Neural cell (in vitro differentiated cells): ENCODE measurements at regions not wholly inside any gene's neighbourhood (a gene's known extent, or its start where the extent isn't known, plus 50 kb on each side); places are given as distances from the start of the nearest gene placed in this dataset.

Source experiments
- H2AFZ ChIP-seq: fragments of 200-600, 300-800 bp; sonication (generic), shearing (Covaris generic); 2 replicates; pipeline ENCODE4 v1.6.0; 2014; ENCODE audit warnings: low read depth, mild to moderate bottlenecking, antibody characterized with exemption, low read length, moderate library complexity
- H3F3A ChIP-seq: fragments of 200-600 bp; shearing (Covaris generic); 2 replicates; pipeline ENCODE4 v1.6.1; 2016; ENCODE audit warnings: mild to moderate bottlenecking, moderate library complexity, mixed read lengths, antibody characterized with exemption, low read length; ENCODE audit not compliant: insufficient read depth, poor library complexity, severe bottlenecking
- H3K27ac ChIP-seq: fragments of 200-600, 300-800 bp; sonication (generic), shearing (Covaris generic); 2 replicates; pipeline ENCODE4 v1.5.1; 2014; ENCODE audit warnings: mild to moderate bottlenecking, low read length, moderate library complexity
- H3K27me3 ChIP-seq: fragments of 300-800, 200-600 bp; sonication (generic), shearing (Covaris generic); 2 replicates; pipeline ENCODE4 v1.6.0; 2014; ENCODE audit warnings: mild to moderate bottlenecking, low read depth, low read length, moderate library complexity; ENCODE audit not compliant: insufficient read depth
- H3K36me3 ChIP-seq: fragments of 300-800, 200-600 bp; sonication (generic), shearing (Covaris generic); 2 replicates; pipeline ENCODE4 v1.5.1; 2014; ENCODE audit warnings: mild to moderate bottlenecking, antibody characterized with exemption, low read length, moderate library complexity; ENCODE audit not compliant: insufficient read depth
- H3K4me2 ChIP-seq: fragments of 300-800, 200-600 bp; sonication (generic), shearing (Covaris generic); 2 replicates; pipeline ENCODE4 v1.6.0; 2014; ENCODE audit warnings: mild to moderate bottlenecking, low read length
- H3K4me3 ChIP-seq: fragments of 300-800, 200-600 bp; sonication (generic), shearing (Covaris generic); 2 replicates; pipeline ENCODE4 v1.5.1; 2014; ENCODE audit warnings: mild to moderate bottlenecking, low read length, moderate library complexity
- H3K79me2 ChIP-seq: fragments of 200-600 bp; shearing (Covaris generic); replicated peaks from 2 replicates; pipeline ENCODE4 v1.6.0; 2014; ENCODE audit warnings: mild to moderate bottlenecking, low read length, moderate library complexity; ENCODE audit not compliant: insufficient read depth
- H3K9ac ChIP-seq: fragments of 300-800, 200-600 bp; sonication (generic), shearing (Covaris generic); 2 replicates; pipeline ENCODE4 v1.6.1; 2016; ENCODE audit warnings: mild to moderate bottlenecking, low read length, mixed read lengths
- H3K9me2 ChIP-seq: fragments of 200-600 bp; shearing (Covaris generic); 2 replicates; pipeline ENCODE4 v1.6.1; 2016; ENCODE audit warnings: mild to moderate bottlenecking, low read length, mixed read lengths; ENCODE audit not compliant: insufficient read depth
- H3K9me3 ChIP-seq: fragments of 200-600, 300-800 bp; sonication (generic), shearing (Covaris generic); 2 replicates; pipeline ENCODE4 v1.6.1; 2016; ENCODE audit warnings: mild to moderate bottlenecking, mixed run types, low read length, moderate library complexity, mixed read lengths
- H4K20me1 ChIP-seq: fragments of 200-600 bp; shearing (Covaris generic); 2 replicates; pipeline ENCODE4 v1.6.1; 2016; ENCODE audit warnings: mild to moderate bottlenecking, mixed run types; ENCODE audit not compliant: insufficient read depth
- CTCF ChIP-seq: fragments of 450-650 bp; IDR thresholded peaks from 2 replicates; pipeline ENCODE4 v1.5.1; 2014; ENCODE audit warnings: antibody characterized with exemption, mild to moderate bottlenecking, moderate library complexity; ENCODE audit not compliant: poor library complexity, severe bottlenecking
- EP300 ChIP-seq: fragments of 450-650 bp; conservative IDR thresholded peaks from 2 replicates; pipeline ENCODE4 v1.6.1; 2014; ENCODE audit warnings: antibody characterized with exemption, mild to moderate bottlenecking, moderate library complexity; ENCODE audit not compliant: poor library complexity, severe bottlenecking
- EZH2 ChIP-seq: fragments of 200-600, 300-800 bp; shearing (Covaris generic), sonication (generic); IDR thresholded peaks from 2 replicates; pipeline ENCODE4 v1.6.1; 2014; ENCODE audit warnings: antibody characterized with exemption, low read length, borderline replicate concordance, mild to moderate bottlenecking; ENCODE audit not compliant: insufficient read depth, poor library complexity, severe bottlenecking
- MXI1 ChIP-seq: fragments of 450-650 bp; conservative IDR thresholded peaks from 2 replicates; pipeline ENCODE4 v1.6.1; 2014; ENCODE audit warnings: antibody characterized with exemption, mild to moderate bottlenecking; ENCODE audit not compliant: poor library complexity, severe bottlenecking
- POLR2AphosphoS5 ChIP-seq: IDR thresholded peaks from 2 replicates; pipeline ENCODE4 v1.6.1; 2012
- RAD21 ChIP-seq: fragments of 450-650 bp; conservative IDR thresholded peaks from 2 replicates; pipeline ENCODE4 v1.6.1; 2014; ENCODE audit warnings: antibody characterized with exemption, mild to moderate bottlenecking, moderate library complexity
- REST ChIP-seq: IDR thresholded peaks from 2 replicates; pipeline ENCODE4 v1.6.1; 2012; ENCODE audit warnings: borderline replicate concordance
- SMC3 ChIP-seq: fragments of 450-650 bp; conservative IDR thresholded peaks from 2 replicates; pipeline ENCODE4 v1.6.1; 2014; ENCODE audit warnings: antibody characterized with exemption, mild to moderate bottlenecking, moderate library complexity; ENCODE audit not compliant: poor library complexity
- TAF1 ChIP-seq: IDR thresholded peaks from 2 replicates; pipeline ENCODE4 v1.6.1; 2012; ENCODE audit warnings: low read depth

- no peak for TF ChIP-seq EP300
- no peak for TF ChIP-seq MXI1
- TF ChIP-seq CTCF, result no peak
- TF ChIP-seq POLR2AphosphoS5, result no peak
- TF ChIP-seq EZH2, result no peak
- TF ChIP-seq TAF1, result no peak
- TF ChIP-seq REST, result no peak
- no peak for TF ChIP-seq RAD21
- TF ChIP-seq SMC3, result no peak
- no peaks in the 10 kb centered on the region for H3F3A ChIP-seq
- no peak overlapping the region for H2AFZ ChIP-seq
- H3K9me2 ChIP-seq, result no peaks in the 10 kb centered on the region
- no peak overlapping the region for H3K27ac ChIP-seq
- H3K27me3 ChIP-seq, result no peaks in the 10 kb centered on the region
- H4K20me1 ChIP-seq, result no peaks in the 10 kb centered on the region
- H3K4me3 ChIP-seq, result no peak overlapping the region
- no peaks in the 10 kb centered on the region for H3K36me3 ChIP-seq
- no peaks in the 10 kb centered on the region for H3K79me2 ChIP-seq
- H3K9me3 ChIP-seq, result no peaks in the 10 kb centered on the region
- no peak overlapping the region for H3K9ac ChIP-seq
- no peak overlapping the region for H3K4me2 ChIP-seq
Measured at GRCh38 chr2:76080154-76080553, 369.4 kb upstream of the GCFC2 start.

- TF ChIP-seq CTCF, result no peak
- TF ChIP-seq EP300, result no peak
- no peak overlapping the region for H2AFZ ChIP-seq
- H3K36me3 ChIP-seq, result no peaks in the 10 kb centered on the region
- no peak overlapping the region for H3K4me3 ChIP-seq
- no peaks in the 10 kb centered on the region for H3K79me2 ChIP-seq
- no peaks in the 10 kb centered on the region for H3K9me2 ChIP-seq
- no peaks in the 10 kb centered on the region for H4K20me1 ChIP-seq
- H3K4me2 ChIP-seq, result no peak overlapping the region
- H3K27ac ChIP-seq, result no peak overlapping the region
- H3K9ac ChIP-seq, result no peak overlapping the region
- H3F3A ChIP-seq, result no peaks in the 10 kb centered on the region
- H3K27me3 ChIP-seq, result no peaks in the 10 kb centered on the region
- no peaks in the 10 kb centered on the region for H3K9me3 ChIP-seq
Measured at GRCh38 chr2:76075126-76075525, 364.4 kb upstream of the GCFC2 start.
